ENCODE measurements at regions not wholly inside any gene's neighbourhood (a gene's known extent, or its start where the extent isn't known, plus 50 kb on each side); places are given as distances from the start of the nearest gene placed in this dataset.

- intact Hi-C loops (cut with DNase I; ENCODE audit: low total_unique reads) = no loop called here
- DNase-seq = no peak
- Histone ChIP-seq H3K36me3 (no peaks in the 10 kb centered on the region), H3K27me3 (no peaks in the 10 kb centered on the region), H3K9me3 (no peaks in the 10 kb centered on the region), H3K4me3 (no peak overlapping the region), H3K4me1 (no peaks in the 10 kb centered on the region), H3K27ac (no peak overlapping the region)
- TF ChIP-seq, protein P1, sequence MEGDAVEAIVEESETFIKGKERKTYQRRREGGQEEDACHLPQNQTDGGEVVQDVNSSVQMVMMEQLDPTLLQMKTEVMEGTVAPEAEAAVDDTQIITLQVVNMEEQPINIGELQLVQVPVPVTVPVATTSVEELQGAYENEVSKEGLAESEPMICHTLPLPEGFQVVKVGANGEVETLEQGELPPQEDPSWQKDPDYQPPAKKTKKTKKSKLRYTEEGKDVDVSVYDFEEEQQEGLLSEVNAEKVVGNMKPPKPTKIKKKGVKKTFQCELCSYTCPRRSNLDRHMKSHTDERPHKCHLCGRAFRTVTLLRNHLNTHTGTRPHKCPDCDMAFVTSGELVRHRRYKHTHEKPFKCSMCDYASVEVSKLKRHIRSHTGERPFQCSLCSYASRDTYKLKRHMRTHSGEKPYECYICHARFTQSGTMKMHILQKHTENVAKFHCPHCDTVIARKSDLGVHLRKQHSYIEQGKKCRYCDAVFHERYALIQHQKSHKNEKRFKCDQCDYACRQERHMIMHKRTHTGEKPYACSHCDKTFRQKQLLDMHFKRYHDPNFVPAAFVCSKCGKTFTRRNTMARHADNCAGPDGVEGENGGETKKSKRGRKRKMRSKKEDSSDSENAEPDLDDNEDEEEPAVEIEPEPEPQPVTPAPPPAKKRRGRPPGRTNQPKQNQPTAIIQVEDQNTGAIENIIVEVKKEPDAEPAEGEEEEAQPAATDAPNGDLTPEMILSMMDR (IDR thresholded peaks at IDR 0.05) = no peak
- TF ChIP-seq POLR2A (IDR thresholded peaks at IDR 0.05) = no peak
These were observed 96.8 kb downstream of the TMEM26 start for GRCh38 chr10:61356354-61356753.

GRCh38 chr10:61355211-61355610 is 98.0 kb downstream of the TMEM26 start:
- Histone ChIP-seq H3K4me3 (no peak overlapping the region), H3K9me3 (no peaks in the 10 kb centered on the region), H3K27me3 (no peaks in the 10 kb centered on the region), H3K4me1 (no peaks in the 10 kb centered on the region), H3K36me3 (no peaks in the 10 kb centered on the region), H3K27ac (no peak overlapping the region)
- intact Hi-C loops (cut with DNase I; ENCODE audit: low total_unique reads) = no loop called here
- TF ChIP-seq, protein P1 (IDR thresholded peaks at IDR 0.05) = no peak
- no peak for TF ChIP-seq POLR2A (IDR thresholded peaks at IDR 0.05)
- DNase-seq = no peak

DNA sequence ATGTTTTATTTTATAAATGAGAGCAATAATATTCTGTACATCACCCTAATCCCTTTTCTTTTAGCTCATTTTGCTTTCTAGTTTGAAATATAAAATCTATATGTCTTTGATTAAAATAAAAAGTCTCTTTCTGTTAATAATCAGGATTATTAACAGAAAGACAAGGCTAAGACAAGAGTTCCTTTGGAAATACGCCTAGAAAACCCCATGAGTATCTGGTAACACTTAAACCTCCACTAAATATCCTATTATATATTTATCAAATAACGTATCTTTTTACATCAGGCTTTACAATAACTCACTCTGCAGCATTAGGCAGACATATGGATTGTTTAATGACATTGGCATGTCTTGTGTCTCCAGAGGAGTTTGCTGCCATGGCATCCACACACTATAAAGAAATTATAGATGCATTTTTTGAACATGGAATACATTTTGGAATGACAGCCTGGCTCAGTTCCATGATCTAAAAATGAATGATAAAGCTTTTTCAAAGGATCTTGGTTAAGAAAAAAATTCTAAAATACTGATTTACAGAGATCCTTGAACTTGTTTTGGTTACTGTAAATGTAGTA is 98.7 kb downstream of the TMEM26 start:
- Histone ChIP-seq H3K36me3 (no peaks in the 10 kb centered on the region), H3K4me1 (no peaks in the 10 kb centered on the region), H3K4me3 (no peak overlapping the region), H3K27ac (no peak overlapping the region), H3K27me3 (no peaks in the 10 kb centered on the region), H3K9me3 (no peaks in the 10 kb centered on the region)
- intact Hi-C loops (cut with DNase I; ENCODE audit: low total_unique reads) = no loop called here
- DNase-seq = no peak
- TF ChIP-seq, protein P1 (IDR thresholded peaks at IDR 0.05) = no peak

GRCh38 chr10:61350794-61351193 is 102.4 kb downstream of the TMEM26 start:
- DNase-seq = no peak
- Histone ChIP-seq H3K9me3 (no peaks in the 10 kb centered on the region), H3K27ac (no peak overlapping the region), H3K36me3 (no peaks in the 10 kb centered on the region), H3K27me3 (no peaks in the 10 kb centered on the region), H3K4me1 (no peaks in the 10 kb centered on the region), H3K4me3 (no peak overlapping the region)
- TF ChIP-seq POLR2A (IDR thresholded peaks at IDR 0.05) = no peak
- TF ChIP-seq, protein P1 (IDR thresholded peaks at IDR 0.05) = no peak
- intact Hi-C loops (cut with DNase I; ENCODE audit: low total_unique reads) = no loop called here

- H3K4me3 ChIP-seq = no peak overlapping the region
- no peaks in the 10 kb centered on the region for H3K36me3 ChIP-seq
- no peak for DNase-seq
- H3K4me1 ChIP-seq = no peaks in the 10 kb centered on the region
- H3K27me3 ChIP-seq = no peaks in the 10 kb centered on the region
- TF ChIP-seq POLR2A (IDR thresholded peaks at IDR 0.05) = no peak
- TF ChIP-seq, protein P1 (IDR thresholded peaks at IDR 0.05) = no peak
- intact Hi-C loops (cut with DNase I; ENCODE audit: low total_unique reads) = no loop called here
- no peak overlapping the region for H3K27ac ChIP-seq
- no peaks in the 10 kb centered on the region for H3K9me3 ChIP-seq
These were observed 103.1 kb downstream of the TMEM26 start for GRCh38 chr10:61350068-61350467.

All from uterus (tissue), 3 donors.